ENCODE measurements at regions not wholly inside any gene's neighbourhood (a gene's known extent, or its start where the extent isn't known, plus 50 kb on each side); places are given as distances from the start of the nearest gene placed in this dataset.

- no peak for TF ChIP-seq CTCF (IDR thresholded peaks at IDR 0.05; ENCODE audit: low read depth, low read length, missing input control)
- TF ChIP-seq REST (IDR thresholded peaks at IDR 0.05) = no peak
- TF ChIP-seq JUND (IDR thresholded peaks at IDR 0.05) = no peak
- no peak for TF ChIP-seq MAX (IDR thresholded peaks at IDR 0.05)
- TF ChIP-seq ATF3 (IDR thresholded peaks at IDR 0.05) = no peak
- no peak for TF ChIP-seq RAD21 (IDR thresholded peaks at IDR 0.05)
- TF ChIP-seq EGR1 (IDR thresholded peaks at IDR 0.05; ENCODE audit: low read depth in 2 of 2) = no peak
- no peak for TF ChIP-seq FOXA1 (IDR thresholded peaks at IDR 0.05)
- no peak for TF ChIP-seq TAF1 (conservative IDR thresholded peaks at IDR 0.05)
These were observed 73.6 kb downstream of the CYP26A1 start for GRCh38 chr10:93147281-93147680.

Data from liver (tissue), 3 donors.